Renal cortical epithelial cell (primary cell): ENCODE measurements at regions not wholly inside any gene's neighbourhood (a gene's known extent, or its start where the extent isn't known, plus 50 kb on each side); places are given as distances from the start of the nearest gene placed in this dataset.

ENCODE experiments used
- DNase-seq: peaks from one replicate; pipeline ENCODE4 v3.0.0-alpha.2; 2011; ENCODE audit warnings: low read depth

DNA sequence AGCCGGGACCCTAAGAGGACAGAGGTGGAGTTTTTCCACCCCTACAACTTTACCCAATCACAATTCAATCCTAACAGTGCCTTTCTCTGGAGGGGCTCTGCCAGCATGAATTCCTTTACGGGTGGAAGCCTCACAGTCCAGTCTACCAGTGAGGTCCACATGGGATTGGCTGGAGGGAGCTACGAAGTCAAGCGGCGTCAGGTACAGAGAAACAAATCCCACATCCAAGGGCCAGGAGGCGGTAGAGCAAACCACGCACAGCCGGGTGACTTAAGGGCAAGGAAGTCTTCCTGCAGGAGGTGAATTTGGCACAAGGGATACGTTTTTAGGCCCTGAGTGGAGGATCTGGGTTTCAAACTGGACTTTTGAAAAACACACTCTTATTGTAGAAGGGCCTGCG is 199.6 kb downstream of the UQCRFS1 start:
- no peak for DNase-seq

DNA sequence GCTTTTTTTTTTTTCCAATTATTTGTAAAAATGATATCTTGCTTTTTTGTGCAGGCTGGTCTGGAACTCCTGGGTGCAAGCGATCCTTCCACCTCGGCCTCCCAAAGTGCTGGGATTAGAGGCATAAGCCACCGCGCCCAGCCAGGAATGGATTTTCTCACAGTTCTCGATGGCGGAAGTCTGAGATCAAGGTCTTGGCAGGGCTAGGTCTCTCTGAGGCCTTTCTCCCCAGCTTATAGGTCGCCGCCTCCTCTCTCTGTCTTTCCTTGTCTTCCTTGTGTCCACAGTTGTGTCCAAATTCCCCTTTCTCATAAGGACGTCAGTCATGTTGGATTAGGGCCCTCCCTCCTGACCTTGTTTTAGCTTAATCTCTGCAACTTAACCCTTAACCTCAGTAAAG is 200.5 kb downstream of the UQCRFS1 start:
- DNase-seq: no peak

DNA sequence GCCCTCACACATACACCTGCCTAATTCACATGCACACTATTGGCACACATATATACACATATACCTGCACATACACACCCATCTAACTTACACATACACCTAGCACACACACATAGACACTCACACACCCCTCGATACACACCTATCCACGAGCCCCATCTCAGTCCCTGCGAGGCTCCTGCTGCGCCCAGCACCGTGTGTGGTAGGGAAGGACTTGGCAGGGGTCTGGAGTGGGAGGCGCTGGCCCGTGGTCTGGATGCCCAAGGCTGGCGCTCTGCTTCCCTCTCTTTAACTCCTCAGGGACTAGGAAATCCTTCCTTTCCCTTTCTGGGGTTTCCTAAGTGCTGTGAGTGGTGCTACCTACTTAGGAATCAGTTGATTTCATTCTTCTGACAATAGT is 202.7 kb downstream of the UQCRFS1 start:
- DNase-seq: no peak

DNA sequence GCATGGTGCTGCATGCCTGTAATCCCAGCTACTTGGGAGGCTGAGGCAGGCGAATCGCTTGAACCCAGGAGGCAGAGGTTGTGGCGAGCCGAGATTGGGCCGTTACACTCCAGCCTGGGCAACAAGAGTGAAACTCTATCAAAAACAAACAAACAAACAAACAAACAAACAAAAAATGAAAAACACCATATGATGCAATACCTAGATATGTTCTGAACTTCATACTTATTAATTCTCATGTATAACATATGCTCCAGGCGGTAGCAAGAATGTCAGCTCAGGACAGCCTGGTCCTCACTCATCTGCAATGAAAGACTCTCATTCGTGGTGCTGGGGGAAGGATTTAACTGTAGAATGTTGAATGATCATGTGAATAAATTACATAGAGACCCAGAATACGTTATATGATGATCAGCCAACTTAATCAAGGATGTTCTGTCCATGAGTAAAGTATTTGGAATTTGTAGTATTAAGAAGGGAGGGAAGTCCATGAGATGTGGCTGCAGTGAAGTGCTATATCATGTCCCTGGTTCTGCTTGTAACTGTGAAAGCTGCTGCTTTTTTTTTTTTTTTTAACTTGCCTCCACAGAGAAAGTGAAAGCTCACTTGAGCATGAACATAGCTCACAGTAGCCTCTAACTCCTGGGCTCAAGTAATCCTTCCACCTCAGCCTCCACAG is 206.8 kb downstream of the UQCRFS1 start:
- DNase-seq: peak; percentile 52

DNA sequence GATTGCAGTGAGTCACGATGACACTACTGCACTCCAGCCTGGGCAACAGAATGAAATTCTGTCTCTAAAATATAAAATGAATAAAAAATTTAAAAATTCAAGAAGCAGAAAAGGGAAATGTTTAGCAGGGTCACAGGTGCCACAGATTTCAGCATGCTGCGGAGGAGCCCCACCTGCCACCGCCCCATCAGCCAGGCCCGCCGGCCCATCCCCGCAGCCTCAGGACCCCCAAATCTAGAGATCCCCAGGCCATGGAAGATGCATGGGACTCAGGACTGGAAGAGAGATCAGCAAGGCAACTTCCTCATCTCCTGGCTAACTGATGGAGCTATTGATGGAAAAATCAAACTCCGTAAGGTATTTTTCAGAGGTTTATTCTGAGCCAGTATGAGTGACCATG is 208.2 kb downstream of the UQCRFS1 start:
- no peak for DNase-seq

DNA sequence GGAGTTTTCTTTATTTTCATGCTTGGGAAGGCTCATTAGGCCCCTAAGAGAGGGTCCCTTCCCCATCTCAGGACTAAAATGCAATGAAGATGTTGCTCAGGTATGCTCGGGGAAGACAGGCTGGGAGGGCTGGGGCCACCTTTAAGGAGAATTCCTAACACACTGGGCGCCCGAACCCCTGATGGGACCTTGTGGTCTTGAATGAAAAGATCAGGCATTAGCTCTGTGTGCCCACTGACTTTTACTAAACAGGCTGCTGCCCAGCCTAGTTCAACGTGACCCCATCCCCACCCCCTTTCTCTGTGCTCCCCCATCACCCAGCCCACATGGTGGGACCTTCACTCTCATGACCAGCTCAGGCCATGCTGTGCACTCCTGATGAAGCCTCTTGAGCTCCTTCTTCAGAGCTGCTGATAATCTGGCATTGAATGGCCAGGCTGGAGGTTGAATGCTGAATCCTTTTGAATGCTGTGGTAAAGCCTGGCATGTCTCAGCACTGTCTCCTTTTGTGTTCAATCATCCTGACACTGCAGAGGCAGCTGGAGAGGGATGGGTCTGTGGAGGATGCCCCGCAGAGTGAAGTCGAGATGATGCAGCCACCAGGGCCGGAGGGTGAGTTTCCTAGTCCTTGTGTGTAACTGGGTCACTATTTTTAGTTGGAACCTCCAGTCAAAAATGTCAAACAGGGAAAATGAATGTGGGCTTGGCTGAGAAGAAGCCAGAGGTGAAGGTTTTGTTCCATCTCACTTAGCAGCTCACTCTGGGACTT is 209.1 kb downstream of the UQCRFS1 start:
- peak; percentile 23 for DNase-seq

DNA sequence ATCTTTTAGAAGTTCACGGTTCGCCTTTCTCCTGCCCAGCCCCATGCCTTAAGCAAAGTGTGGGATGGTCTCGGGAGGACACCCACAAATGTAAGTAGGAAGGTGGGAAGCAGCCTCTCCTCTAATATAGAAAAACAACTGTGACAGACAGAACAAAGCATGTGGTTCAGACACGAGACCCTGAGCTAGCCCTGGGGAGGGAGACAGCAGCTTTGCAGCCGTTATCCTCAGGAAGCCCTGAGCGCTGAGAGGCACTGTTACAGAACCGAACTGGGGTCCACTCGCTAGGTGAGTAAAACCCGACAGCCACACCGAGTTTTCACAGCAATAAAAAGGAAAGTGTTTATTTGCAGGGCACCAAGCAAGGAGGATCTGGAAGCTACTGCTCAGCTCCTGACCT is 210.6 kb downstream of the UQCRFS1 start:
- no peak for DNase-seq

DNA sequence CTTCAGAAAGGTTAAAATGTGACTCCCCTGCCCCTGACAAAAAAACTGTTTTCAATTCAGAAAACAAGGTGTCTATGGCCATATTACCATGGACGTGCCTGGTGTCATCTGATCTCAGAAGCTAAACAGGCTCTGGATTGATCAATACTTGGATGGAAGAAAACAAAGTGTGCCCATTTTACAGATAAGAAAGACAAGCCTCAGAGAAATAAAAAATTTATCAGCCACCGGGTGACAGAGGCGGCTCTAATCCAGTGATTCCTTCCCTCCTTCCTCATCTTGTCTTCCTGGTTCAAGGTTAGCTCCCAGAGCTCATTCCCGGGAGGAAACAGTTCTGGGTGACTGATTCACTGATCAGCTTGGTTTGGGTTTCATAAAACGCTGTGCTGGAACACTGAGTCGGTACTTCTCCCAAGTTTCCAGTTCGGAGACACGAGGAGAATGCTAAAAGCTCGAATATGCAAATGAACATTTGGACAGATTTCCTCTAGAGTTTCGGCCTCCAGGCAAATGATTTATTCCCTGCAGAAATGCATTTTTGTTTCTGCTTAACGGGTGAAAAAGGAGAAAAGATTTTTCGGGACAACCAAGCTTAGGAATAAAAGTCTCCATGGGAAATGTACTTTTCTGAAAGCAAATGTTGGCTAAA is 211.2 kb downstream of the UQCRFS1 start:
- DNase-seq: peak; percentile 65

DNA sequence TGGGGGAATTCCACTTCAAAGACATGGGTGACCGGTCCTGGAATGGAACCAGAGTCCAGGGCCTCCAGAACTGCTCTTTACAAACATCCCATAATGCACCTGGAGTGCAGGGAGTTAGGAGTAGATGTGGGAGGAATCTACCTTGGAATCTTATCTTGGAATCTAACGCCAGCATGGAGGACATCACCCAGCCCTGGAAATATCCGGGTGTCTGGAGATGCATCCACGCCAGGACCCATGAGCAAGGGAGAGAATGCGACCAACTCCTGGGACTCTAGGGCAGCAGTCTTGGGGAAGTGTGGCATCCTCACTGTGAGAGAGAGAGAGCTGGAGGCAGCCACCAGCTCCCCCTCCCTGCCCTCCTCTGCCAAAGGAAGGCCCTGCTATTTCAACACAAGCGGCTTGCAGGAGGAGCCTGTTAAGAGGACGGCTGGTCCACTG is 211.8 kb downstream of the UQCRFS1 start:
- peak; percentile 75 for DNase-seq

DNA sequence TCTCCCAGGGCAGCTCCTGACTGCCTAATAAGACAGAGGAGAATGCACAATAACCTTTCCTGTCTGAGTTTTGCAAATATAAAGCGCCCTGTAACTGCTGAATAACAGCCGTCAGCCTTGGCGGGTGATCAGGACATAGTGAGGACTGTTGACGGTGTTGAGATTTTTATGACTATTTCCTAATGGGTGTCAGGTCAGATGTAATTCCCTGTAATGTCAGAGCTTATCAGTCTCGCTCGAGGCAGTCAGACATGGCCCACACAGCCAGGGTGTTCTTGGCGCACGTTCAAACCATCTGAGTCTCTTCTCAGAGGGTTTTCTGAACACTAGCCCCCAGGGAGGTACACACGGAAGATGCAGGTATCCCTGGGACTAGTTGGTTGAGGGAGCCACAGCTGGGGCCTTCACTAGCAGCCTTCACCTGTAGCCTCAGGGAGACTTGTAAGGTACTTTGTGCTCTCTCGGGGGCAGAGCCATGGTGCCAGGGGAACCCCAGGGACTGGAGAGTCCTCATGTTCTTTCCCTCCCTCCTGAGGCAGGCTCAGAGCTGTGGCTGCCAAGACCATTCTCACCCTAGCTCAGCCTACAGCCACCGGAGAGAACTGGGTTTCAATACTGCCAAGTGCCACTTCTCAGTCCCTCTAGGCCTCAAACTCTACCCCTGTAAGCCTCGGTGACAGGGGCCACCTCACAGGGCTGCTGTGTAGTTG is 213.1 kb downstream of the UQCRFS1 start:
- no peak for DNase-seq

DNA sequence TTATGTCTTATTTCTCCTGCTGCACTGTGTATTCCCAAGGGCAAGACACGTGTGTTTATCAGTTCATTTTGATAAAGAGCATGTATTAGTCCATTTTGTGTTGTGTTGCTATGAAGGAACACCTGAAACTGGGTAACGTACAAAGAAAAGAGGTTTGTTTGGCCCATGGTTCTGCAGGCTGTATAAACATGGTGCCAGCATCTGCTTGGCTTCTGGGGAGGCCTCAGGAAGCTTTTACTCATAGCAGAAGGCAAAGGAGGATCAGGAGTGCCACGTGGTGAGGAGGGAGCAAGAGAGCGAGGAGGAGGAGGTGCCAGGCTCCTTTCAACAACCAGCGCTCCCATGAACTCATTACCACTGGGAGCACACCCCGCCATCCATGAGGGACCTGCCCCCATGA is 214.0 kb downstream of the UQCRFS1 start:
- no peak for DNase-seq

DNA sequence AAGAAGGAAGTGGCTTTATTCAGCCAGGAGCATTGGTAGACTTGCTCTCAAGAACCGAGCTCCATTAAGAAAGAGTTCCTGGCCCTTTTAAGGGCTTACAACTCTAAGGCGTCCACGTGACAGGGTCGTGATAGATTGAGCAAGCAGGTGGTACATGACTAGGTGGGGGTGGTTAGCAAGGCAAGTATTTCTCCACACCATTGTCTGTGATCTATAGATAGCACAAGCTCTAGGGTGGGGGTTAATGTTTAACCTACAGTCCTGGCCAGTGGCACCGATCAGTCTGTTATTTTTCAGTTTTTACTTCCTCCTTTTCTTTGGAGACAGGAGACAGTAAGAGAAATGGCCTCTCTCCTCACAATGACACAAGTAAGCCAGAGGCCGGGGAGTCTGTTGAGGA is 215.1 kb downstream of the UQCRFS1 start:
- peak; percentile 94 for DNase-seq

DNA sequence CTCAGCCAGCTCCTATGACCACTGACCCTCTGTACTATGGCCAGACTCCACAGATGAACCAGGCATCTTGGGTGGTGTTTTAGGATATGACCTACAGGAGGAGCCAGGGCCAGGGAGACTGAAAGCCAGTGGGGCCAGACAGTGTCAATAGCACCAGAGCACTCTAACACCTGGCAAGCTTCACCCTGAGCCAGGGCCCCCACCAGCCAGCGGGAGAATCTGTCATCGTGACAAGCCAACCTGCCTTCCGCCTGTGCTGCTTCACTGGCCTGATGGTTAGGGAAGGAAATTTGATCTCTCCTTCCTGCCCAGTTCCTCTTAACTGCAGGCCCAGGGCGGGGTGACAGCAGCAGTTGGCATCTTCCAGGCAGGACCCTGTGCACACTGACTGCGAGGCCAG is 222.4 kb downstream of the UQCRFS1 start:
- DNase-seq: no peak

DNA sequence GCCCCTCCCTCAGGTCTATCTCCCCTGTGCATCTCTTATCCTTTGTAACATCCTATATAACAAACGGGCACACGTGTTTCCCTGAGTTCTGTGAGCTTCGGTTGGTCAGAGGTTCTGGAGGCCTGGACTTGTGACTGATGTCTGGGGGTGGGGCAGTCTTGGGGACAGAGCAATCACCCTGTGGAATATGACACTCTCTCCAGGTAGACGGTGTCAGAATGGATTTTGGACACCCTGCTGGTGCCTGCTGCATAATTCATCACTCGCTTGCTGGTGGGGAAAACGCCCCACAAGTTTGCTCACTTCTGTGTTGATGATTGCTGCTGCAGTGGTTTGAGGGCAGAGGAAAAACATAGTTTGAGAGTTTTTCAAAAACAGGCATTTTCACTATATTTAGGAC is 223.2 kb downstream of the UQCRFS1 start:
- no peak for DNase-seq

DNA sequence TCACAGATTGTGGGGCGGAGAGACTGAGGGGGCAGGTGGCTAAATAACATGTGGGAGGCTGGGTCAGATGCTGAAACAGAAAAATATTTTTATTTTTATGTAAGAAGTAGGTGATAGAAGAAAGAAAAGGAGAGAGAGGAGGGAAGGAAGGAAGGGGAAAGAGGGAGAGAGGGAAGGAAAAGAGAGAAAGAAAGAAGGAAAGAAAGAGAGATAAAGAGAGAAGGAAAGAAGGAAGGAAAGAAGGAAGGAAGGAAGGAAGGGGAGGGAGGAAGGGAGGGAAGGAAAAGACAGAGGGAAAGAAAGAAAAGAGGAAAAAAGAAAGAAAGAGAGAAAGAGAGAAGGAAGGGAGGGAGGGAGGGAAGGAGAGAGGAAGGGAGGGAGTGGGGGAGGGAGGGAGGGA is 224.9 kb downstream of the UQCRFS1 start:
- DNase-seq: no peak

DNA sequence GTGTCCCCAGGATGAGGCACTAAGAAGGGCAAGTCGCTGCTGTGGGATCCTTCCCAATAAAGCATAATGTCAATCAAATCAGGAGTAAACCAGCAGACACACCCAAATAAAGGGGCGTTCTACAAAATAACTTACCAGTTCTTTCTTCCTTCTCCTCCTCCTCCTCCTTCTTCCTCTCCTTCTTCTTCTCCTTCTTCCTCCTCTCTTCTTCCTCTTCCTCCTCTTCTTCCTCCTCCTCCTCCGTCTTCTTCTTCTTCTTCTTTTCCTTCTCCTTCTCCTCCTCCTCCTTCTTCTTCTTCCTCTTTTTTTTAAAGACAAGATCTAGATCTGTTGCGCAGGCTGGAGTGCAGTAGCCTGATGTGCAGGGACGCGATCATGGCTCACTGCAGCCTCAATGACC is 225.8 kb downstream of the UQCRFS1 start:
- DNase-seq: no peak

DNA sequence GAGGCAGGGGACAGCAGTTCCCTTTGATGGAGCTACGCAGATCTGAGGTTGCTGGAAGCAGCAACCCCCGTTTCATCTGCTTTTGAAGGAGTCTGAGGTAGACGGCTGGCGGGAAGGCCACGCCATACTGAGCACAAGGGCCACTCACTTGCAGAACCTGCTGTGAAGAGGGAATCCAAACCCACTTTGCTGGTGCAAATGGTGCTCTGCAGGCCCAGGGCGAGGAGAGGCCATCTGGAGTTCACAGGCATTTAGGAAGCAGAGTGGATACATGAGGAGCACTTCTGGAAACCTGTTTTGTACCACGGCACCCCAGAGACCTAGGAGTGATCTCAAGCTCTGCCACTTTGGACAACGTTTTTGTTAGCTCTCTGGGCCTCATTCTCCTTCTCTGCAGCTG is 227.8 kb downstream of the UQCRFS1 start:
- no peak for DNase-seq

DNA sequence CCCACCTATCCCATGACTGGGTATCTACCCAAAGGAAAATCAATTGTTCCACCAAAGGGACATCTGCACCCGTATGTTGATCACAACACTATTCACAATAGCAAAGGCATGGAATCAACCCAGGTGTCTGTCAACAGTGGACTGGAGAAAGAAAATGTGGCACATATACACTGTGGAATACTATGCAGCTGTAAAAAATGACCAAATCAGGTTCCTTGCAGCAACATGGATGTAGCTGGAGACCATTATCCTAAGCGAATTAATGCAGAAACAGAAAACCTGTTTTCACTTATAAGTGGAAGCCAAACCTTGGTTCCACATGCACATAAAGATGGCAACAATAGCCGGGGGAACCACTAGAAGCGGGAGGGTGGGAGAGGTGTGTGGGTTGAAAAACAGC is 228.6 kb downstream of the UQCRFS1 start:
- DNase-seq: no peak

DNA sequence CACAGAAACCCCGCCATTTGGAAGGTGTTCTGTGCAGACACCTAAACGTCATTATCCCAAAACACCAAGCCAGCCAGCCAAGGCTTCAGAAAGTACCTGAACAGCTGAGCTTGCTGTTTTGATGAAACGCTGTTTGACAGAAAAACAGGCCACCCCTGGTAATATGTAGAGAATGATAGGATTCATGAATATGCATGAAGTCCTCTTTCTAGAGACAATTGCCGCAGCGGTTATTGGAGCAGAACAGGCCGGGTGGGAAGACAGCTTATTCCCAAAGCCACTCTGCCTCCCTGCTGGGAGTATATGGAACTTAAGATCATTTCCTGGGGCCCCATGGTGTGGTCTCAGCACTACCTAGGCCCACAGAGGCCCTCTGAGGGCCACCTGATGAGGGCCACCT is 229.5 kb downstream of the UQCRFS1 start:
- no peak for DNase-seq

DNA sequence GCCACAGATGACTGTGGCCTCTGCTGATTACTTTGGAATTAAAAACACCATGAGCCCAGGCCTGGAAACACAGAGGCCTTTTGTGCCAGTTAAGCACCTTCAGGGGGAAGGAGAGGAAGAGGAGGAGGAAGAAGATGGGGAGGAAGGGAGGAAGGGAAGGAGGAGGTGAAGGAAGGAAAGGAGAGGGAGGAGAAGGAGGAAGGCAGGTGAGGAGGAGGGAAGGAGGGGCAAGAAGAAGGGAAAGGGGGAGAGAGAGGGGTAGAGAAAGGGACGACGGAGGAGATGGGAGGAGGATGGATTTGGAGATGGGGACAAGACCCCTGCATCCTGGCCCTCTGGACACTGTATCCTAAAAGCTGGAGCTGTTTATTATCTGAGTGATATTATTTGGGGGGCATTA is 231.0 kb downstream of the UQCRFS1 start:
- no peak for DNase-seq

DNA sequence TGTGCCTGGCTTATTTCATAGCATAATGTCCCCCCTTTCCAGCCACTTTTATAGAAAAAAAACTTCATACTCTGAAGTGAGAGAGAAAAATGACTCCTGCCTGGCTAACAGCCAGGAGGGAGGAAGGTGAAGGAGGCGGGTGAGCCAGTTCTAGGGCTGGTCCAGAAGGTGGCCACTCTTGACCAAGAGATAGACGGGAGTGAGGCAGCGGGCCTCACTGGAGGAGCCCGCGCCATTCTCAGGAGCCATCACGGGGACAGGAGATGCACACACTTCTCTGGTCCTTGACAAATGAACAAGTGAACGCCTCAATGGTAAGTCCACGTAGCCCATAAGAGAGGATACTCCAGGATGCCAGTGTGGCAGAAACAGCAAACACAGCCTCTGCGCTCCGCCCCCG is 231.4 kb downstream of the UQCRFS1 start:
- DNase-seq: no peak

DNA sequence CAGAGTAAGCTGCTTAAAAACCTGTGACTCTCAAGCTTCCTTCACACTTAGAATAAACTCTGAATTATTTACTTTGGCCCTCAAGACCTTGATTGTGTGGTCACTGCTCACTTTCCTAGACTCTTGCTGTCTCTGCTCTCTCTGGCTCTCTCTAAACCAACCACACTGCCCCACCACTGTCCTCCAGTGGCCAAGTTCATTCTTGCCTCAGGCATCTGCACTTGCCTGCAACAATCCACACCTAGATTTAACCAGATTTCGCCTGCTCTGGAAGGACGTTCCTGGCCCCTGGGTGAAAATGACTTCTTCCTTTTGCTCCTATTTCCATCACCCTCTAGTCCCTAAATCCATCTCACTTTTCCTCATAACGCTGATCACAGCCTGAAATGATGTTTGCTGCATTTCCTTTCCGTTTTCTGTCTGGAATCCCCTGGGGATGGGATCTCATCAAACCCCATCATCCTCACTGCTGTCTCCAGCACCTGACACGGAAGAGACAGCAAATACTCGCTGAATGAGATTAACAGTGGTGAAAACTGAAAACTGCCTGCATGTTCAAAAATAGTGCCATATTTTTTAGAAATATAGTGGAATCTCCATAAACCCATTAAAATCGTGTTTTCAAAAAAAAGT is 232.6 kb downstream of the UQCRFS1 start:
- DNase-seq: peak; percentile 74
